H1 (cell line): ENCODE measurements at regions not wholly inside any gene's neighbourhood (a gene's known extent, or its start where the extent isn't known, plus 50 kb on each side); places are given as distances from the start of the nearest gene placed in this dataset.

Source experiments
- CTCF ChIA-PET: fragments of 300-600 bp; sonication (Branson Sonifier 250); formaldehyde crosslinking; loops from one replicate; lab custom pipeline; 2021; ENCODE audit not compliant: partially characterized antibody; lab: Charles Lee
- POLR2A ChIA-PET: fragments of 300-600 bp; sonication (Branson Sonifier 250); formaldehyde crosslinking; loops from one replicate; lab custom pipeline; 2021; ENCODE audit warnings: inconsistent platforms; ENCODE audit not compliant: partially characterized antibody; lab: Charles Lee
- DNase-seq, 2 experiments: peaks; one replicate each; pipeline versions ENCODE4 v3.0.0 to v3.0.0-alpha.2; 2010 to 2022; ENCODE audit warnings: low spot score in 2 of 2, low read depth in 1 of 2, mixed read lengths in 1 of 2
- FAIRE-seq: peaks from 2 replicates; lab custom pipeline; 2011; peaks lifted over from hg19 to GRCh38; lab: Jason Lieb, UNC
- H2AFZ ChIP-seq: 2 replicates; pipeline ENCODE4 v1.8.1; 2012; ENCODE audit warnings: low read length, inconsistent platforms
- H2AK5ac ChIP-seq: 2 replicates; pipeline ENCODE4 v1.6.1; 2013; ENCODE audit warnings: low read depth, low read length
- H2BK120ac ChIP-seq: replicated peaks from 2 replicates; pipeline ENCODE3; 2013; ENCODE audit warnings: low read depth, low read length, inconsistent platforms
- H2BK12ac ChIP-seq: 2 replicates; pipeline ENCODE4 v1.6.1; 2013; ENCODE audit warnings: low read depth, low read length
- H2BK15ac ChIP-seq: 2 replicates; pipeline ENCODE4 v1.6.1; 2013; ENCODE audit warnings: low read length
- H2BK20ac ChIP-seq: 2 replicates; pipeline ENCODE4 v1.6.1; 2013; ENCODE audit warnings: low read length
- H2BK5ac ChIP-seq: 2 replicates; pipeline ENCODE4 v1.6.1; 2013; ENCODE audit warnings: low read depth, low read length
- H3K14ac ChIP-seq: 2 replicates; pipeline ENCODE4 v1.6.1; 2013; ENCODE audit warnings: inconsistent platforms; ENCODE audit not compliant: insufficient read length
- H3K18ac ChIP-seq: 2 replicates; pipeline ENCODE4 v1.6.1; 2013; ENCODE audit warnings: low read length; ENCODE audit errors: extremely low read depth
- H3K23ac ChIP-seq: 2 replicates; pipeline ENCODE4 v1.6.1; 2013; ENCODE audit warnings: inconsistent platforms; ENCODE audit not compliant: insufficient read length
- H3K23me2 ChIP-seq: 2 replicates; pipeline ENCODE4 v1.6.1; 2013; ENCODE audit warnings: low read depth, low read length
- H3K27ac ChIP-seq: 2 replicates; pipeline ENCODE4 v1.6.1; 2011; ENCODE audit warnings: low read depth, low read length, inconsistent platforms
- H3K27me3 ChIP-seq, 4 experiments: replicated peaks in 1 of 4; 1 replicate in 1 of 4; 2 replicates in 3 of 4; pipeline versions ENCODE4 v1.6.1 to v1.8.1; 2011 to 2013; ENCODE audit warnings: low read length in 3 of 4, mild to moderate bottlenecking in 3 of 4, inconsistent platforms in 2 of 4, mixed read lengths in 2 of 4, moderate library complexity in 1 of 4; ENCODE audit not compliant: control insufficient read depth in 3 of 4, insufficient read depth in 3 of 4; ENCODE audit errors: extremely low read depth in 1 of 4
- H3K36me3 ChIP-seq, 4 experiments: 2 replicates each; pipeline versions ENCODE4 v1.6.1 to v1.8.1; 2011 to 2013; ENCODE audit warnings: mild to moderate bottlenecking in 4 of 4, low read length in 3 of 4, moderate library complexity in 2 of 4, control low read depth in 1 of 4, inconsistent platforms in 1 of 4; ENCODE audit not compliant: insufficient read depth in 4 of 4, control insufficient read depth in 2 of 4
- H3K4ac ChIP-seq: replicated peaks from 2 replicates; pipeline ENCODE3; 2013; ENCODE audit warnings: low read length, low read depth, mixed read lengths, inconsistent platforms; ENCODE audit not compliant: insufficient read length
- H3K4me1 ChIP-seq, 4 experiments: replicated peaks in 1 of 4; 1 replicate in 1 of 4; 2 replicates in 3 of 4; pipeline versions ENCODE4 v1.6.1 to v1.8.1; 2011 to 2013; ENCODE audit warnings: low read length in 3 of 4, inconsistent platforms in 2 of 4, mixed read lengths in 1 of 4; ENCODE audit not compliant: insufficient read depth in 4 of 4, control insufficient read depth in 3 of 4
- H3K4me2 ChIP-seq, 2 experiments: 2 replicates each; pipeline versions ENCODE4 v1.6.1 to v1.8.1; 2011 to 2013; ENCODE audit warnings: low read depth in 2 of 2, low read length in 2 of 2, control low read depth in 1 of 2, inconsistent platforms in 1 of 2, mild to moderate bottlenecking in 1 of 2; ENCODE audit not compliant: insufficient read depth in 1 of 2
- H3K4me3 ChIP-seq, 4 experiments: fragments of 200-600, 300-600 bp in 1 of 4; sonication (generic), shearing (Covaris generic), sonication (Bioruptor Twin) in 1 of 4; 2 replicates each; pipeline versions ENCODE4 v1.5.1 to v1.8.1; 2011 to 2016; ENCODE audit warnings: low read length in 4 of 4, low read depth in 3 of 4, control low read depth in 2 of 4, inconsistent platforms in 2 of 4, mild to moderate bottlenecking in 2 of 4, mixed read lengths in 1 of 4, moderate library complexity in 1 of 4; ENCODE audit not compliant: insufficient read depth in 2 of 4; ENCODE audit errors: extremely low read depth in 1 of 4
- H3K56ac ChIP-seq: replicated peaks from 2 replicates; pipeline ENCODE3; 2013; ENCODE audit warnings: low read depth, mild to moderate bottlenecking, mixed read lengths, low read length, inconsistent platforms; ENCODE audit not compliant: insufficient read length
- H3K79me1 ChIP-seq: 2 replicates; pipeline ENCODE4 v1.6.1; 2013; ENCODE audit warnings: low read depth, low read length, control low read depth
- H3K79me2 ChIP-seq, 2 experiments: 2 replicates each; pipeline versions ENCODE4 v1.6.1 to v1.8.1; 2012 to 2013; ENCODE audit warnings: low read length in 2 of 2, mild to moderate bottlenecking in 2 of 2, inconsistent platforms in 1 of 2; ENCODE audit not compliant: insufficient read depth in 2 of 2, control insufficient read depth in 1 of 2
- H3K9ac ChIP-seq, 4 experiments: replicated peaks in 1 of 4; 1 replicate in 1 of 4; 2 replicates in 3 of 4; pipeline versions ENCODE4 v1.6.1 to v1.8.1; 2011 to 2013; ENCODE audit warnings: low read depth in 3 of 4, low read length in 3 of 4, control low read depth in 2 of 4, mild to moderate bottlenecking in 2 of 4, moderate library complexity in 2 of 4, inconsistent platforms in 1 of 4; ENCODE audit errors: extremely low read depth in 1 of 4
- H3K9me3 ChIP-seq, 2 experiments: 2 replicates each; pipeline versions ENCODE4 v1.6.1 to v1.8.1; 2012 to 2013; ENCODE audit warnings: mild to moderate bottlenecking in 2 of 2, moderate library complexity in 2 of 2, control low read depth in 1 of 2, inconsistent platforms in 1 of 2, low read depth in 1 of 2, low read length in 1 of 2, mixed read lengths in 1 of 2; ENCODE audit not compliant: insufficient read depth in 2 of 2
- H4K20me1 ChIP-seq, 2 experiments: replicated peaks in 1 of 2; 2 replicates each; pipeline versions ENCODE3 to v1.8.1; 2011 to 2013; ENCODE audit warnings: inconsistent platforms in 2 of 2, low read length in 2 of 2, mild to moderate bottlenecking in 1 of 2; ENCODE audit not compliant: insufficient read depth in 2 of 2, control insufficient read depth in 1 of 2
- H4K5ac ChIP-seq: 2 replicates; pipeline ENCODE4 v1.6.1; 2013; ENCODE audit warnings: low read length, low read depth, mixed read lengths, inconsistent platforms; ENCODE audit not compliant: insufficient read length
- H4K8ac ChIP-seq: 2 replicates; pipeline ENCODE4 v1.8.0; 2013; ENCODE audit warnings: mild to moderate bottlenecking, moderate library complexity, low read length, inconsistent platforms; ENCODE audit not compliant: insufficient read depth; ENCODE audit errors: extremely low read depth
- H4K91ac ChIP-seq: replicated peaks from 2 replicates; pipeline ENCODE3; 2013; ENCODE audit warnings: low read length, mixed read lengths, inconsistent platforms; ENCODE audit not compliant: insufficient read length
- ATF3 ChIP-seq: IDR thresholded peaks from 2 replicates; pipeline ENCODE4 v1.6.1; 2011; ENCODE audit warnings: low read depth, mild to moderate bottlenecking, low read length; ENCODE audit not compliant: insufficient read depth
- CBX8 ChIP-seq: fragments of 300-800, 300-1000 bp; sonication (generic); IDR thresholded peaks from 2 replicates; pipeline ENCODE4 v1.7.1; 2016; ENCODE audit warnings: low read depth, low read length, borderline replicate concordance
- EP300 ChIP-seq, 2 experiments: IDR thresholded peaks; 1 replicate in 1 of 2; 2 replicates in 1 of 2; pipeline ENCODE4 v1.6.1; 2011 to 2012; ENCODE audit warnings: low read depth in 2 of 2, low read length in 2 of 2, mild to moderate bottlenecking in 2 of 2, borderline replicate concordance in 1 of 2, inconsistent platforms in 1 of 2, moderate library complexity in 1 of 2
- EZH2 ChIP-seq: fragments of 200-600 bp; sonication (generic); IDR thresholded peaks from 2 replicates; pipeline ENCODE4 v1.7.1; 2012; ENCODE audit warnings: low read depth, mild to moderate bottlenecking, moderate library complexity, low read length, inconsistent platforms; ENCODE audit not compliant: severe bottlenecking
- JUN ChIP-seq: IDR thresholded peaks from 2 replicates; pipeline ENCODE4 v1.6.1; 2011; ENCODE audit warnings: low read depth, mild to moderate bottlenecking, improper control_type of control experiment, low read length
- JUND ChIP-seq: IDR thresholded peaks from 2 replicates; pipeline ENCODE4 v1.6.1; 2011; ENCODE audit warnings: mild to moderate bottlenecking, improper control_type of control experiment, low read length
- KDM4A ChIP-seq: IDR thresholded peaks from one replicate; pipeline ENCODE4 v1.7.1; 2012; ENCODE audit warnings: low read depth, mild to moderate bottlenecking, moderate library complexity, low read length, inconsistent platforms; ENCODE audit not compliant: severe bottlenecking
- KDM5A ChIP-seq: fragments of 200-600 bp; IDR thresholded peaks from 2 replicates; pipeline ENCODE4 v1.7.1; 2012; ENCODE audit warnings: mild to moderate bottlenecking, low read length, inconsistent platforms, mixed read lengths
- MAFK ChIP-seq: IDR thresholded peaks from 2 replicates; pipeline ENCODE4 v1.6.1; 2012; ENCODE audit warnings: low read depth, mild to moderate bottlenecking, improper control_type of control experiment, low read length
- POU5F1 ChIP-seq: IDR thresholded peaks from 2 replicates; pipeline ENCODE4 v1.6.1; 2011; ENCODE audit warnings: low read depth, mild to moderate bottlenecking, low read length, moderate library complexity
- RBBP5 ChIP-seq: IDR thresholded peaks from 2 replicates; pipeline ENCODE4 v1.7.1; 2012; ENCODE audit warnings: low read depth, mild to moderate bottlenecking, inconsistent platforms, low read length, moderate library complexity, borderline replicate concordance
- RXRA ChIP-seq: IDR thresholded peaks from 2 replicates; pipeline ENCODE4 v1.6.1; 2011; ENCODE audit warnings: low read depth, mild to moderate bottlenecking, low read length, moderate library complexity; ENCODE audit not compliant: insufficient read depth
- SAP30 ChIP-seq: fragments of 300-600 bp; sonication (generic); IDR thresholded peaks from 2 replicates; pipeline ENCODE4 v1.7.1; 2012; ENCODE audit warnings: low read length, moderate library complexity, mild to moderate bottlenecking, inconsistent platforms; ENCODE audit not compliant: insufficient read depth, insufficient replicate concordance
- YY1 ChIP-seq: IDR thresholded peaks from 2 replicates; pipeline ENCODE4 v1.6.1; 2011; ENCODE audit warnings: low read depth, mild to moderate bottlenecking, low read length
- ZNF274 ChIP-seq: IDR thresholded peaks from 2 replicates; pipeline ENCODE4 v1.7.0; 2012; ENCODE audit warnings: low read length, borderline replicate concordance; ENCODE audit errors: extremely low read depth
- WGBS, 2 experiments: shearing (Covaris generic) in 1 of 2; methylation state at CpG; one replicate each; pipeline versions ENCODE4 v1.1.6 to v1.1.7; 2013 to 2015; ENCODE audit warnings: low lambda C conversion rate in 2 of 2, mixed read lengths in 2 of 2, inconsistent platforms in 1 of 2, low coverage in 1 of 2, missing lambda C conversion rate in 1 of 2; ENCODE audit not compliant: insufficient replicate concordance in 2 of 2, insufficient coverage in 1 of 2, insufficient read length in 1 of 2; ENCODE audit errors: extremely low coverage in 1 of 2, missing lambda C conversion rate in 1 of 2; 5-methylcytosine and 5-hydroxymethylcytosine counted together

GRCh38 chr7:79713276-79713675 lies 259.8 kb upstream of the MAGI2 start:
- 81% methylated on average over 1 of the region's 1 CpG; no CpG with 5 or more reads in 1 of the 2 experiments for WGBS, 2 experiments
- Histone ChIP-seq H3K4me2 (no peak overlapping the region), H2BK20ac (no peak overlapping the region), H3K23me2 (no peaks in the 10 kb centered on the region), H2BK12ac (no peak overlapping the region), H3K23ac (no peak overlapping the region), H3K36me3 (no peaks in the 10 kb centered on the region), H3K4me1 (no peaks in the 10 kb centered on the region), H3K56ac (no peak overlapping the region), H3K14ac (no peak overlapping the region), H4K8ac (no peak overlapping the region), H3K18ac (no peak overlapping the region), H2BK5ac (no peak overlapping the region), H3K27ac (no peak overlapping the region), H4K5ac (no peak overlapping the region), H3K4ac (no peak overlapping the region), H3K79me1 (no peaks in the 10 kb centered on the region), H3K79me2 (no peaks in the 10 kb centered on the region), H2BK15ac (no peak overlapping the region), H2AFZ (no peak overlapping the region), H3K27me3 (no peaks in the 10 kb centered on the region), H3K9me3 (no peaks in the 10 kb centered on the region), H3K4me3 (no peak overlapping the region), H2BK120ac (no peak overlapping the region), H4K91ac (no peak overlapping the region), H3K9ac (no peak overlapping the region), H2AK5ac (no peak overlapping the region), H4K20me1 (no peaks in the 10 kb centered on the region)
- CTCF ChIA-PET, result no interaction called here
- FAIRE-seq, result no peak
- DNase-seq, result no peak
- POLR2A ChIA-PET, result no interaction called here
- TF ChIP-seq EP300 (IDR thresholded peaks at IDR 0.05; ENCODE audit: borderline replicate concordance in 1 of 2, low read depth in 2 of 2, low read length in 2 of 2), result no peak
- TF ChIP-seq ATF3, result no peak
- no peak for TF ChIP-seq EZH2
- TF ChIP-seq ZNF274, result no peak
- no peak for TF ChIP-seq JUND
- TF ChIP-seq CBX8, result no peak
- TF ChIP-seq KDM4A, result no peak
- no peak for TF ChIP-seq RXRA
- no peak for TF ChIP-seq SAP30
- TF ChIP-seq RBBP5, result no peak
- TF ChIP-seq POU5F1, result no peak
- no peak for TF ChIP-seq MAFK
- TF ChIP-seq JUN, result no peak
- TF ChIP-seq YY1, result no peak
- TF ChIP-seq KDM5A, result no peak
